Esophagus squamous epithelium (tissue), 4 donors: ENCODE measurements at regions not wholly inside any gene's neighbourhood (a gene's known extent, or its start where the extent isn't known, plus 50 kb on each side); places are given as distances from the start of the nearest gene placed in this dataset.

ENCODE experiments used
- CTCF ChIP-seq, 6 experiments: fragments of 450-650 bp in 4 of 6; fragments of 200-600 bp in 2 of 6; sonication (generic) in 2 of 6; IDR thresholded peaks; one replicate each; pipeline ENCODE4 v1.5.1; 2016 to 2019; ENCODE audit warnings: antibody characterized with exemption in 6 of 6, mild to moderate bottlenecking in 4 of 6, moderate library complexity in 4 of 6
- POLR2A ChIP-seq, 4 donors: fragments of 450-650 bp; IDR thresholded peaks; one replicate each; pipeline ENCODE4 v1.6.1; 2017; ENCODE audit warnings: antibody characterized with exemption in 4 of 4, mild to moderate bottlenecking in 4 of 4, moderate library complexity in 3 of 4

GRCh38 chr1:5427026-5427613 is 565.1 kb downstream of the NPHP4 start:
- no peak for TF ChIP-seq POLR2A (IDR thresholded peaks at IDR 0.05)
- TF ChIP-seq CTCF (IDR thresholded peaks at IDR 0.05), result no peak
